MCF 10A (cell line): ENCODE measurements at regions not wholly inside any gene's neighbourhood (a gene's known extent, or its start where the extent isn't known, plus 50 kb on each side); places are given as distances from the start of the nearest gene placed in this dataset.
"Not testable (repeated sequence)": the region's sequence is repeated elsewhere in the genome, so short reads cannot be mapped to it uniquely, and the experiment has no call there.

Source experiments
- BruUV-seq: library from RNA; stranded (reverse); fragments of 400-500 nt; replicated peaks from 2 replicates; lab custom pipeline; 2021; lab: Mats Ljungman, UMichigan
- CTCF ChIA-PET: fragments of 300-600 bp; sonication (Branson Sonifier 250); formaldehyde crosslinking; extraction: SDS; loops from one replicate; lab custom pipeline; 2021; ENCODE audit warnings: antibody characterized with exemption, inconsistent platforms; lab: Yijun Ruan, JAX
- POLR2A ChIA-PET: fragments of 300-600, 350-650 bp; sonication (Branson Sonifier 250); formaldehyde crosslinking; extraction: SDS; loops from one replicate; lab custom pipeline; 2020; ENCODE audit warnings: antibody characterized with exemption, inconsistent platforms; lab: Yijun Ruan, JAX
- DNase-seq: peaks from one replicate; pipeline ENCODE4 v3.0.0-alpha.2; 2018; ENCODE audit not compliant: unreplicated experiment
- H3K27ac Mint-ChIP-seq: one replicate; pipeline ENCODE4 v1.8.0; 2022; ENCODE audit warnings: mild to moderate bottlenecking, low read depth, mixed read lengths; ENCODE audit not compliant: unreplicated experiment
- H3K27me3 Mint-ChIP-seq: one replicate; pipeline ENCODE4 v1.8.0; 2022; ENCODE audit warnings: mixed read lengths; ENCODE audit not compliant: insufficient read depth, unreplicated experiment
- H3K36me3 Mint-ChIP-seq: one replicate; pipeline ENCODE4 v1.8.0; 2022; ENCODE audit warnings: mild to moderate bottlenecking, moderate library complexity, mixed read lengths; ENCODE audit not compliant: insufficient read depth, unreplicated experiment
- H3K4me1 Mint-ChIP-seq: one replicate; pipeline ENCODE4 v1.8.0; 2022; ENCODE audit warnings: mixed read lengths; ENCODE audit not compliant: insufficient read depth, unreplicated experiment
- H3K4me3 Mint-ChIP-seq: one replicate; pipeline ENCODE4 v1.8.0; 2022; ENCODE audit warnings: mild to moderate bottlenecking, moderate library complexity, mixed read lengths; ENCODE audit not compliant: unreplicated experiment
- H3K9me3 Mint-ChIP-seq: one replicate; pipeline ENCODE4 v1.8.0; 2022; ENCODE audit warnings: mixed read lengths; ENCODE audit not compliant: unreplicated experiment
- CTCF ChIP-seq: fragments of 200-600 bp; IDR thresholded peaks from one replicate; pipeline ENCODE4 v1.8.0; 2022; ENCODE audit warnings: antibody characterized with exemption, mild to moderate bottlenecking; ENCODE audit not compliant: unreplicated experiment
- intact Hi-C: fragments of 100-400 bp; cut with micrococcal nuclease; formaldehyde crosslinking; loops from 2 replicates; pipeline ENCODE4 v1.14.1; 2022

- Mint-ChIP-seq H3K4me3 (no peak overlapping the region), H3K9me3 (no peaks in the 10 kb centered on the region), H3K27me3 (no peaks in the 10 kb centered on the region), H3K36me3 (no peaks in the 10 kb centered on the region), H3K27ac (no peak overlapping the region), H3K4me1 (no peaks in the 10 kb centered on the region)
- no peak for TF ChIP-seq CTCF
- DNase-seq: no peak
- no TSS peak for BruUV-seq
- ChIA-PET CTCF (no interaction called here), POLR2A (no interaction called here)
- intact Hi-C loops: no loop called here
Observed at GRCh38 chr13:63741029-63741813, 2325.6 kb upstream of the PCDH20 start.

- POLR2A ChIA-PET, intact Hi-C loops, DNase-seq, H3K9me3 Mint-ChIP-seq, BruUV-seq, H3K36me3 Mint-ChIP-seq, CTCF ChIA-PET, H3K27me3 Mint-ChIP-seq, H3K27ac Mint-ChIP-seq, H3K4me1 Mint-ChIP-seq, H3K4me3 Mint-ChIP-seq: not testable (repeated sequence)
Observed at GRCh38 chr13:63739112-63739735, 2323.6 kb upstream of the PCDH20 start.

- no TSS peak for BruUV-seq
- no peak for DNase-seq
- H3K27me3 Mint-ChIP-seq: no peaks in the 10 kb centered on the region
- ChIA-PET POLR2A (no interaction called here), CTCF (no interaction called here)
- no peak overlapping the region for H3K4me3 Mint-ChIP-seq
- no peak for TF ChIP-seq CTCF
- no peak overlapping the region for H3K27ac Mint-ChIP-seq
- no peaks in the 10 kb centered on the region for H3K4me1 Mint-ChIP-seq
- no peaks in the 10 kb centered on the region for H3K9me3 Mint-ChIP-seq
- H3K36me3 Mint-ChIP-seq: no peaks in the 10 kb centered on the region
- intact Hi-C loops: no loop called here
Observed at GRCh38 chr13:63737418-63737817, 2321.8 kb upstream of the PCDH20 start.

- no TSS peak for BruUV-seq
- ChIA-PET CTCF (no interaction called here), POLR2A (no interaction called here)
- Mint-ChIP-seq H3K4me1 (no peaks in the 10 kb centered on the region), H3K4me3 (no peak overlapping the region), H3K36me3 (no peaks in the 10 kb centered on the region), H3K27ac (no peak overlapping the region), H3K27me3 (peaks cover 24% of the 10 kb centered on the region), H3K9me3 (no peaks in the 10 kb centered on the region)
- TF ChIP-seq CTCF: no peak
- intact Hi-C loops: no loop called here
- DNase-seq: no peak
Observed at GRCh38 chr13:63731896-63732295, 2316.2 kb upstream of the PCDH20 start.

- H3K27me3 Mint-ChIP-seq, intact Hi-C loops, H3K36me3 Mint-ChIP-seq, H3K27ac Mint-ChIP-seq, H3K4me1 Mint-ChIP-seq, BruUV-seq, H3K9me3 Mint-ChIP-seq, H3K4me3 Mint-ChIP-seq, DNase-seq, POLR2A ChIA-PET: not testable (repeated sequence)
- CTCF ChIA-PET: interaction anchor here (0.5 kb wide), 1 partner anchor 11 kb away, joined by 3 read pairs; no protein-coding TSS in a partner anchor
Observed at GRCh38 chr13:63712159-63712558, 2296.5 kb upstream of the PCDH20 start.
